Smooth muscle cell of the brain vasculature (primary cell): ENCODE measurements at regions not wholly inside any gene's neighbourhood (a gene's known extent, or its start where the extent isn't known, plus 50 kb on each side); places are given as distances from the start of the nearest gene placed in this dataset.
"Not testable (repeated sequence)": the region's sequence is repeated elsewhere in the genome, so short reads cannot be mapped to it uniquely, and the experiment has no call there.

Source experiments
- DNase-seq: peaks from one replicate; pipeline ENCODE4 v3.0.0-alpha.2; 2012; ENCODE audit warnings: low read depth, low spot score

- no peak for DNase-seq
These were observed 1314.5 kb upstream of the MIR17HG start for GRCh38 chr13:90032841-90033493.

GRCh38 chr13:90039516-90039915 is 1308.0 kb upstream of the MIR17HG start:
- no peak for DNase-seq

GRCh38 chr13:90047600-90047999 is 1299.9 kb upstream of the MIR17HG start:
- DNase-seq, result no peak

- no peak for DNase-seq
These were observed 1297.4 kb upstream of the MIR17HG start for GRCh38 chr13:90049989-90050671.

- no peak for DNase-seq
These were observed 1292.4 kb upstream of the MIR17HG start for GRCh38 chr13:90055121-90055520.

GRCh38 chr13:90055760-90056159 is 1291.7 kb upstream of the MIR17HG start:
- no peak for DNase-seq

- DNase-seq, result not testable (repeated sequence)
These were observed 1283.3 kb upstream of the MIR17HG start for GRCh38 chr13:90064226-90064625.

GRCh38 chr13:90068658-90069057 is 1278.8 kb upstream of the MIR17HG start:
- no peak for DNase-seq

- no peak for DNase-seq
These were observed 1277.1 kb upstream of the MIR17HG start for GRCh38 chr13:90070362-90070761.

GRCh38 chr13:90070837-90071525 is 1276.5 kb upstream of the MIR17HG start:
- no peak for DNase-seq

GRCh38 chr13:90084684-90085290 is 1262.7 kb upstream of the MIR17HG start:
- DNase-seq, result no peak

- DNase-seq, result no peak
These were observed 1258.4 kb upstream of the MIR17HG start for GRCh38 chr13:90089051-90089450.

- DNase-seq, result no peak
These were observed 1255.9 kb upstream of the MIR17HG start for GRCh38 chr13:90091611-90092010.

GRCh38 chr13:90094357-90094756 is 1253.1 kb upstream of the MIR17HG start:
- no peak for DNase-seq

- no peak for DNase-seq
These were observed 1248.9 kb upstream of the MIR17HG start for GRCh38 chr13:90098577-90098976.

GRCh38 chr13:90099847-90100246 is 1247.6 kb upstream of the MIR17HG start:
- no peak for DNase-seq

GRCh38 chr13:90103099-90103784 is 1244.2 kb upstream of the MIR17HG start:
- DNase-seq, result no peak

- no peak for DNase-seq
These were observed 1242.7 kb upstream of the MIR17HG start for GRCh38 chr13:90104764-90105163.

GRCh38 chr13:90105276-90105675 is 1242.2 kb upstream of the MIR17HG start:
- no peak for DNase-seq

- no peak for DNase-seq
These were observed 1241.5 kb upstream of the MIR17HG start for GRCh38 chr13:90105849-90106496.

- DNase-seq, result no peak
These were observed 1239.8 kb upstream of the MIR17HG start for GRCh38 chr13:90107661-90108060.
